ENCODE measurements at regions not wholly inside any gene's neighbourhood (a gene's known extent, or its start where the extent isn't known, plus 50 kb on each side); places are given as distances from the start of the nearest gene placed in this dataset.
"Not testable (repeated sequence)": the region's sequence is repeated elsewhere in the genome, so short reads cannot be mapped to it uniquely, and the experiment has no call there.

DNA sequence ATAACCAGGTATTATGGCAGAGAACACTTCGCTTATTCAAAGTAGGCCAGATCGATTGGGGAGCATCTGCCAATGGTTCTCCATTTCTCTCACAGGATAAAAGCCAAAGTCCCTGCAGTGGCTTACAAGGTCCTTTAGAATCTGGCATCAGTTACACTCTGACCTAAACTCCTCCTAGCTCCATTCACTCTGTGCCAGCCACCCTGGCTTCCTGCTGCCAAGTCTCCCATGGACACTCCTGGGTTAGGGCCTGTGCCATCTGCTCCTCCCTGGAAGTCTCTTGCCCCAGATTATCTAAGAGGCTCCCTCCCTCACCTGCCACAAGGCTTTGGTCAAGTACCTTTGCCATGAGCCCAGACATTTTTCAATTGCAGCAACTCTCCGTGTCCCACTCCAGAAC is 649.2 kb downstream of the DACH1 start:
- Histone ChIP-seq H3K36me3 (no peaks in the 10 kb centered on the region), H3K27ac (no peak overlapping the region), H3K4me1 (no peaks in the 10 kb centered on the region), H3K4me3 (no peak overlapping the region), H3K27me3 (ENCODE audit: low read depth) (no peaks in the 10 kb centered on the region), H3K9me3 (no peaks in the 10 kb centered on the region)
- intact Hi-C loops (cut with DNase I): no loop called here
- DNase-seq (no peak), ATAC-seq (no peak)
- no peak for TF ChIP-seq CTCF (IDR thresholded peaks at IDR 0.05)

DNA sequence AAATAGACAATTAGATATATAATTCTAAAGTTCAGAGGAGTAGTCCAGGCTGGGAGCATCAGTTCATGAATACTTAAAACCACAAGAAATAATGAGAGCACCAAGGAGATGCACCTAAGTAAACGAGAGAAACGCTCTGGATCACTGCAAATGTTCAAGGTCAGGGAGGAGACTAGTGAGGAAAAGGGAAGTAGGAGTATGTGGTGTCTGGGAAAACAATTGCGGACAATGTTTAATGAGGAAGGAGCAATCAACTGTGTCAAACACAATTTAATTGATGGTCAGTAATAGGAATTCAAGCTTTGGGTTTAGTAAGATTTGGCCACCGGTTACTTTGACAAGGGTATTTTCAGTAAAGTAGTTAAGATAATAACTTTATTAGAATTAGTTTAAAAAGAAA is 652.2 kb downstream of the DACH1 start:
- Histone ChIP-seq H3K36me3 (no peaks in the 10 kb centered on the region), H3K4me1 (no peaks in the 10 kb centered on the region), H3K27me3 (ENCODE audit: low read depth) (no peaks in the 10 kb centered on the region), H3K27ac (no peak overlapping the region), H3K9me3 (no peaks in the 10 kb centered on the region), H3K4me3 (no peak overlapping the region)
- ATAC-seq (no peak), DNase-seq (no peak)
- no peak for TF ChIP-seq CTCF (IDR thresholded peaks at IDR 0.05)
- intact Hi-C loops (cut with DNase I): no loop called here

GRCh38 chr13:71214357-71214756 is 652.6 kb downstream of the DACH1 start:
- no peaks in the 10 kb centered on the region for H3K9me3 ChIP-seq
- TF ChIP-seq CTCF (IDR thresholded peaks at IDR 0.05): no peak
- H3K27ac ChIP-seq: no peak overlapping the region
- intact Hi-C loops (cut with DNase I): no loop called here
- H3K36me3 ChIP-seq: no peaks in the 10 kb centered on the region
- no peaks in the 10 kb centered on the region for H3K27me3 ChIP-seq (ENCODE audit: low read depth)
- DNase-seq (no peak), ATAC-seq (no peak)
- H3K4me3 ChIP-seq: no peak overlapping the region
- no peaks in the 10 kb centered on the region for H3K4me1 ChIP-seq

DNA sequence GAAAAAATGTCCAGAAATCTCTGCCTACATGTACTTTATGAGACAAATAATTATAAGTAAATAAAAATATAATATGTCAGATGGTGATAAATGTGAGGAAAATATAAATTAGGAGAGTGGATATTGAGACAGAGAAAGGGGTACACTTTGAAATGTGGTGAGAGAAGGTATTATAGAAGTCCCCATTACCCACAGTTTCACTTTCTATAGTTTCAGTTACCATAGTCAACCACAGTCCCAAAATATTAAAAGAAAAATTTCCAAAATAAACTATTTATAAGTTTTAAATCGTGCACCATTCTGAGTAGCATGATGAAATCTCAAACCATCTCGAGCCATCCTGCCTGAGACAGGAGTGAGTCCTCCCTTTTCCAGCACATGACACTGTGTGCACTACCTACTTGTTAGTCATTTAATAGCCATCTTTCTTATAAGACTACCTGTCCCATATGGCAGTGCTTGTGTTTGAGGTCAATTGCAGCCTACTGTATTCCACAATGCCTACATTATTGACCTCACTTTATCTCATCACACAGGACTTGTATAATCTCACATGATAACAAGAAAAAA is 653.7 kb downstream of the DACH1 start:
- Histone ChIP-seq H3K27ac (no peak overlapping the region), H3K4me3 (no peak overlapping the region), H3K4me1 (no peaks in the 10 kb centered on the region), H3K27me3 (ENCODE audit: low read depth) (no peaks in the 10 kb centered on the region), H3K36me3 (no peaks in the 10 kb centered on the region), H3K9me3 (no peaks in the 10 kb centered on the region)
- intact Hi-C loops (cut with DNase I): no loop called here
- ATAC-seq (no peak), DNase-seq (no peak)
- TF ChIP-seq CTCF (IDR thresholded peaks at IDR 0.05): no peak

DNA sequence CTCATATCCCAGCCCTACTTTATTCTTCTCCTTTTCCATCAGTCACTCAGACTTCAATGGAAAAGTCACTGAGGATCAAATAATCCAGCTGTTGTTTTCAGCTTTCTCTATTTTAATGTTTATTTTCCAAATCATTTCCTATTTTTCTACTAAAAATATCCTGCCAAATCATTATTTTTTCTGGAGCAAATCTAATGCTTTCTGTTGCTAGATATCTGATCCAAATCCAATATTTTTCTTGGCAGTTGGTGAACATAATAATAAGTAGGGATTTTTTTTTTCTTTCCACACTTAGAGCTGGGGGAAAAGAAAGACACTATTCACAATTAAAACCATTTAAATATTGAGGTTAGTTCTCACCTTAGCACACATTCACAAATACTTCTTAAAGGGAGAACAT is 656.1 kb downstream of the DACH1 start:
- no peak for DNase-seq
- intact Hi-C loops (cut with DNase I): no loop called here
- H3K27ac ChIP-seq: no peak overlapping the region
- no peak overlapping the region for H3K4me3 ChIP-seq
- no peaks in the 10 kb centered on the region for H3K27me3 ChIP-seq (ENCODE audit: low read depth)
- ATAC-seq: no peak
- no peak for TF ChIP-seq CTCF (IDR thresholded peaks at IDR 0.05)
- no peaks in the 10 kb centered on the region for H3K9me3 ChIP-seq
- no peaks in the 10 kb centered on the region for H3K36me3 ChIP-seq
- no peaks in the 10 kb centered on the region for H3K4me1 ChIP-seq

DNA sequence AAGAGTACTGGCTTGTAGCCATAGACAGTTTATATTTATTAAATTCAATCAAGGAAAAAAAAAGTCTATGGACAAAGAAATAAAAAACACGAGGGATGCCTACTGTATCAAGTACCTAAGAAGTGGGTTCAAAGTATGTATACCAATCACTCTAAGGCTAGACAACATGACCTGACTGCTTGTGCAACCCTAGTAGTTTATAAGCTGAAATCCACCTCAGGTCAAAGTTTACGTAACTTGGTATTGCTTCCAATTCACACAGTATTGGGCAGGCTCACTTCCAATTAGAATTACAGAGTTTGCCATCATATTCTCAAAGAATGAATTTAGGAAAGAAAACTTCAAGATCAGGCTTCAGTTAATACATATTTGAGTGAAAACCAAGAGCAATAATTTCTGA is 657.8 kb downstream of the DACH1 start:
- H3K9me3 ChIP-seq: no peaks in the 10 kb centered on the region
- H3K36me3 ChIP-seq: no peaks in the 10 kb centered on the region
- intact Hi-C loops (cut with DNase I): no loop called here
- no peak overlapping the region for H3K27ac ChIP-seq
- no peak overlapping the region for H3K4me3 ChIP-seq
- no peak for TF ChIP-seq CTCF (IDR thresholded peaks at IDR 0.05)
- DNase-seq: no peak
- no peaks in the 10 kb centered on the region for H3K4me1 ChIP-seq
- ATAC-seq: no peak
- no peaks in the 10 kb centered on the region for H3K27me3 ChIP-seq (ENCODE audit: low read depth)

DNA sequence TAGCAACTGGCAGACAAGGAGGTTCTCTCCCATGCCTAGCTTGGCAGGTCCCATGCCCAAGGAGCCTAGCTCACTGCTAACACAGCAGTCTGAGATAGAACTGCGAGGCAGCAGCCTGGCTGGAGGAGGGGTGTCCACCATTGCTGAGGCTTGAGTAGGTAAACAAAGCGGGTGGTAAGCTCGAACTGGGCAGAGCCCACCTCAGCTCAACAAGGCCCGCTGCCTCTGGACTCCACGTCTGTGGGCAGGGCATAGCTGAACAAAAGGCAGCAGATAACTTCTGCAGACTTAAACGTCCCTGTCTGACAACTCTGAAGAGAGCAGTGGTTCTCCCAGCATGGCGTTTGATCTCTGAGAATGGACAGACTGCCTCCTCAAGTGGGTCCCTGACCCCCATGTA is 682.4 kb downstream of the DACH1 start:
- H3K4me1 ChIP-seq; H3K4me3 ChIP-seq; H3K36me3 ChIP-seq; H3K27me3 ChIP-seq (ENCODE audit: low read depth); H3K9me3 ChIP-seq; H3K27ac ChIP-seq; ATAC-seq; DNase-seq; intact Hi-C loops (cut with DNase I): not testable (repeated sequence)

- H3K27ac ChIP-seq; intact Hi-C loops (cut with DNase I); ATAC-seq; H3K36me3 ChIP-seq; H3K27me3 ChIP-seq (ENCODE audit: low read depth); H3K9me3 ChIP-seq; H3K4me1 ChIP-seq; DNase-seq; H3K4me3 ChIP-seq: not testable (repeated sequence)
Measured at GRCh38 chr13:71183352-71183751, 683.7 kb downstream of the DACH1 start.
